Neural progenitor cell (in vitro differentiated cells): ENCODE measurements at regions not wholly inside any gene's neighbourhood (a gene's known extent, or its start where the extent isn't known, plus 50 kb on each side); places are given as distances from the start of the nearest gene placed in this dataset.

Source experiments
- CTCF ChIP-seq: fragments of 200-600 bp; sonication (generic); IDR thresholded peaks from 2 replicates; pipeline ENCODE4 v1.5.1; 2017; ENCODE audit warnings: antibody characterized with exemption, mild to moderate bottlenecking
- EZH2phosphoT487 ChIP-seq: fragments of 200-600 bp; sonication (generic); IDR thresholded peaks from 2 replicates; pipeline ENCODE4 v1.6.1; 2017; ENCODE audit warnings: antibody characterized with exemption

DNA sequence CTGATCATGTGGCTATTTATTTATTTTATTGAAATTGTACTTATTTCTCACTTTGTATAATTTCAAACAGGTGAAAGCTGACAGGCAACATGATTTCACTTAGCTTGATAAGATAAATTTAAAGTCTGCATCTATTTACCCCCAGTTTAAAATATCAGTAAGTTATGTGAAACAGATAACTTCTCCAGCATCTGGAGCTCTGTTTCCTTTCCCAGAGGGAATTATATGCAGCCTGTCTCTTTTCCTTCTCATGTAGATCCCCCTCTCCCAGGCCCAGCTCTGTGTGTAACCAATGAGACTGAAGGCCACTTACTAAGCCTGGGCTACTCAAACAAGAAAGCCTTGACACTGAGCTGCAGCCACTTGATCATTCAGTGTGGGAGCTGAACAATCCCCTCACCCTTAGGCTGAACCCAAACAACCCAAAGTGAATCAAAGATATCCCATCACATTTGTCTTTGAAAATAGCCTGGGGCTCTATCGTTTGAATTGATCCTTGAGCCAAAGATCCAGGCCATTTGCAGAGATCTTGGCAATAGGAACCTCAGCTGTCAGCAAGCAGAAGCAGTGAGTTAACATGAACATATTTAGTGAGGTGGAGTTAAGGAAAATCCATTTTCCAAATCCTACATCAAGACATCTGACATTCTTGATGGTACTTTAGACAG is 383.9 kb downstream of the TGFB2 start:
- no peak for TF ChIP-seq CTCF
- no peak for TF ChIP-seq EZH2phosphoT487
